ENCODE measurements at regions not wholly inside any gene's neighbourhood (a gene's known extent, or its start where the extent isn't known, plus 50 kb on each side); places are given as distances from the start of the nearest gene placed in this dataset.

DNA sequence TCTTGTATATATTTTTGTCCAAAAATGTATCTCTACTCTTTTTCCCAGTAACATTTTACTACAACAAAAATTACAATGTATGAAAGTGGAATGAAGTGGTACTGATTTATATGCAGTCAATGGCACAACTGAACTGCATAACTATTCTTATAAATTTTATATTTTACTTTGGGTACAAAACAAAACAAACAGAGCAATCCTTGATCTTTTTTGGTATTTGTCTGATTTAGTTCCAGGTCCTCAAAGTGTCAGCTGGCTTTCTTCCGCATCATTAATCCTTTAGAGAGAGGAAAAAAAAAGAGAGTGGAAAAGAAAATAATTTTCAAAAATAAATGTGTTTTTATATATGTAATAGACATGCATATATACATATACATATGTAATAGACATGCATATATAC is 252.4 kb upstream of the SLIT2 start:
- ChIA-PET CTCF (no interaction called here), POLR2A (ENCODE audit: low non-redundant PET) (no interaction called here)
- TF ChIP-seq, protein P1, sequence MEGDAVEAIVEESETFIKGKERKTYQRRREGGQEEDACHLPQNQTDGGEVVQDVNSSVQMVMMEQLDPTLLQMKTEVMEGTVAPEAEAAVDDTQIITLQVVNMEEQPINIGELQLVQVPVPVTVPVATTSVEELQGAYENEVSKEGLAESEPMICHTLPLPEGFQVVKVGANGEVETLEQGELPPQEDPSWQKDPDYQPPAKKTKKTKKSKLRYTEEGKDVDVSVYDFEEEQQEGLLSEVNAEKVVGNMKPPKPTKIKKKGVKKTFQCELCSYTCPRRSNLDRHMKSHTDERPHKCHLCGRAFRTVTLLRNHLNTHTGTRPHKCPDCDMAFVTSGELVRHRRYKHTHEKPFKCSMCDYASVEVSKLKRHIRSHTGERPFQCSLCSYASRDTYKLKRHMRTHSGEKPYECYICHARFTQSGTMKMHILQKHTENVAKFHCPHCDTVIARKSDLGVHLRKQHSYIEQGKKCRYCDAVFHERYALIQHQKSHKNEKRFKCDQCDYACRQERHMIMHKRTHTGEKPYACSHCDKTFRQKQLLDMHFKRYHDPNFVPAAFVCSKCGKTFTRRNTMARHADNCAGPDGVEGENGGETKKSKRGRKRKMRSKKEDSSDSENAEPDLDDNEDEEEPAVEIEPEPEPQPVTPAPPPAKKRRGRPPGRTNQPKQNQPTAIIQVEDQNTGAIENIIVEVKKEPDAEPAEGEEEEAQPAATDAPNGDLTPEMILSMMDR (conservative IDR thresholded peaks at IDR 0.05; ENCODE audit: low read depth): no peak
- H3K27ac ChIP-seq: no peak overlapping the region
- DNase-seq (ENCODE audit: low spot score): no peak

GRCh38 chr4:19993242-19993641 is 258.5 kb upstream of the SLIT2 start:
- POLR2A ChIA-PET (ENCODE audit: low non-redundant PET): no interaction called here
- no peak overlapping the region for H3K27ac ChIP-seq
- CTCF ChIA-PET: no interaction called here
- no peak for DNase-seq (ENCODE audit: low spot score)
- TF ChIP-seq, protein P1 (conservative IDR thresholded peaks at IDR 0.05; ENCODE audit: low read depth): no peak

- no peak overlapping the region for H3K27ac ChIP-seq
- TF ChIP-seq, protein P1 (conservative IDR thresholded peaks at IDR 0.05; ENCODE audit: low read depth): no peak
- POLR2A ChIA-PET (ENCODE audit: low non-redundant PET): no interaction called here
- no peak for DNase-seq (ENCODE audit: low spot score)
- CTCF ChIA-PET: no interaction called here
Measured at GRCh38 chr4:19992471-19993093, 259.1 kb upstream of the SLIT2 start.

GRCh38 chr4:19987746-19988145 is 264.0 kb upstream of the SLIT2 start:
- CTCF ChIA-PET: no interaction called here
- POLR2A ChIA-PET (ENCODE audit: low non-redundant PET): no interaction called here

DNA sequence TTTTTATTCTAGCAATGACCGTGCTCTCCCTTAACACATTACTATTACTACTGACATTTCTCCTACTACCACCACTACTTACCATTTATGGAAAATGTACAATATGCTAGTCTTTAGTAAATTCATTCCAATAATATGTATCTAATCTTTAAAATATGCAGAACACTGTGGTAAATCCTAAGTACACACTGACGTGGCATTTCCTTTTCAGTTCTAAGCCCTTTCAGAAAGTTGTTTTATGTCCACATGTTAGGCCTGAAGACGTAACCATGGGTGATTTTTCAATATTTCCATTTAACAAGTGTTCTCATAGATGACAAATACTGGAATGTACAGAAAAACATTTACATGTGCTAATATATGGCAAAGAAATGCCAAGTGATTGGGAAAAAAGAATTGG is 268.6 kb upstream of the SLIT2 start:
- DNase-seq (ENCODE audit: low spot score): peak; percentile 31
- POLR2A ChIA-PET (ENCODE audit: low non-redundant PET): no interaction called here
- no peak overlapping the region for H3K27ac ChIP-seq
- CTCF ChIA-PET: no interaction called here
- TF ChIP-seq, protein P1 (conservative IDR thresholded peaks at IDR 0.05; ENCODE audit: low read depth): no peak

More at GRCh38 chr4:19987746-19988145, 264.0 kb upstream of the SLIT2 start:
- peak; percentile 21 for DNase-seq (ENCODE audit: low spot score)
- TF ChIP-seq, protein P1 (conservative IDR thresholded peaks at IDR 0.05; ENCODE audit: low read depth): no peak
- H3K27ac ChIP-seq: no peak overlapping the region

DNA sequence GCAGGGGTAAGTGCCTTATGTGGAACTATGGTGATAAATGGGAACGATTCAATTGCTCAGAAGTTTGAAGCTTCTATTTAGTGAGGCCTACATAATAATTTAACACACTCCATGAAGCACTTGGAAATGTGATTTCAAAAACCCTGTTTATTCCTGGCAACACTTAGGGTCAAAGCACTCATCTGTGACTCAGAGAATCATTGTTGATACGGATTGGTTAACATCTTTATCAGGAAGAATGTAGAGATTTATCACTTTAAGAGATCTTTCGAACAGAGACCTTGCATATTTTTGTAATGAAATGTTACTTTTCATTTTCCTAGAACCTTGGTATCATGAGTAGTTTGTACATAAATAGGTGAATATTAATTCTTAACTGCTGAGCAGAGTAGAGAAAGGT is 269.1 kb upstream of the SLIT2 start:
- H3K27ac ChIP-seq: no peak overlapping the region
- TF ChIP-seq, protein P1 (conservative IDR thresholded peaks at IDR 0.05; ENCODE audit: low read depth): no peak
- POLR2A ChIA-PET (ENCODE audit: low non-redundant PET): no interaction called here
- CTCF ChIA-PET: interaction anchor here (0.6 kb wide), 1 partner anchor 16 kb away, joined by 3 read pairs; no protein-coding TSS in a partner anchor
- peak; percentile 5 for DNase-seq (ENCODE audit: low spot score)
